Femur (tissue), 1 donor: ENCODE measurements at regions not wholly inside any gene's neighbourhood (a gene's known extent, or its start where the extent isn't known, plus 50 kb on each side); places are given as distances from the start of the nearest gene placed in this dataset.

ENCODE experiments used
- DNase-seq: peaks from one replicate; pipeline ENCODE4 v3.0.0-alpha.2; 2017

DNA sequence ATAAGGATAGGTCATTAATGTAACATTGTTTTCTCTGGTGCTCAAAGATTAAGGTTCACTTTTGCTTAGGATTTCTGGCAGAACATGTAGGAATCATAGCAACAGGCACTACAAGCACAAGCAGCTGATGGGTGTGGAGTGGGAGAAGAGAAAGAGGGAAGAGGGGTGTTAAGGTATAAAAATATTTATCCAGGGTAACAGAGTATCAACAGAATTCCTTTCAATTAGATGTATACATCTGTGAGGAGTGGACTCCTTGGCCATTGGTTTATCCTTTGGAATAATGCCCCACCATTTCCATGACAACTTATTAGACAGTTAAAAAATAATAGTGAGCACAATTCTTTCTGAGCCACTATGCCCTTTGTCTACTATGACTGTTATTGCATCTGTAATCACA lies 388.3 kb upstream of the DDHD1 start:
- DNase-seq, result no peak

DNA sequence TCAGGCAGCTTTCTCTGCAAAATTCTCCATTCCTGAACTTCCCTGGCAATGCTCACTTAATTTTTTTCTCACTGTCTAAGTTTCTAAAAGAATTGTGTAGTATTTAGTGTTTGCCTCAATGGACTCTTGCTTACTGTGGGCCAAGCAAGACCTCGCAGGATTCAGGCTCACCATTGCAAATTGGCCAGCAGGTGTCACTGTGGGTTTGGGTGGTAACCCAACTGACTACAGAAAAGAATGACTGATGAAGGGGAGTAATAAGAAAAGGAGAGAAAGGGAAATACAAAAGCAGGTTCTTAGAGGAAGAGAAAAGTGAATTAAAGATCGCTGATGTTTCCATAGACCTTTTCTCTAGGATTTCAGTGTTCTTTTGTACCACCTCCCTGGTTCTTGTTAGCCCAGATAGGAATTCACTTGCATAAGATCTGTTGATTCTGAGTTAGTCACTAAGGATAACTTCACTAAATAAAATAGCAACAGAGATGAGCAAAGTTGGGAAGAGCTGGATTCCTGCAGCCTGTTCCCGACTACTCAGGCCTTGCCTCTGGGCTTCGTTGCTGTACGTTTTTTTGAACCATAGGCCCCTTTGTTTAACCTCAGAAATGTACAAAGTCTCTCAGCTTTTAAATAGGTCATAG lies 386.5 kb upstream of the DDHD1 start:
- peak; percentile 89 for DNase-seq

GRCh38 chr14:53538316-53538881 lies 385.3 kb upstream of the DDHD1 start:
- DNase-seq, result no peak

DNA sequence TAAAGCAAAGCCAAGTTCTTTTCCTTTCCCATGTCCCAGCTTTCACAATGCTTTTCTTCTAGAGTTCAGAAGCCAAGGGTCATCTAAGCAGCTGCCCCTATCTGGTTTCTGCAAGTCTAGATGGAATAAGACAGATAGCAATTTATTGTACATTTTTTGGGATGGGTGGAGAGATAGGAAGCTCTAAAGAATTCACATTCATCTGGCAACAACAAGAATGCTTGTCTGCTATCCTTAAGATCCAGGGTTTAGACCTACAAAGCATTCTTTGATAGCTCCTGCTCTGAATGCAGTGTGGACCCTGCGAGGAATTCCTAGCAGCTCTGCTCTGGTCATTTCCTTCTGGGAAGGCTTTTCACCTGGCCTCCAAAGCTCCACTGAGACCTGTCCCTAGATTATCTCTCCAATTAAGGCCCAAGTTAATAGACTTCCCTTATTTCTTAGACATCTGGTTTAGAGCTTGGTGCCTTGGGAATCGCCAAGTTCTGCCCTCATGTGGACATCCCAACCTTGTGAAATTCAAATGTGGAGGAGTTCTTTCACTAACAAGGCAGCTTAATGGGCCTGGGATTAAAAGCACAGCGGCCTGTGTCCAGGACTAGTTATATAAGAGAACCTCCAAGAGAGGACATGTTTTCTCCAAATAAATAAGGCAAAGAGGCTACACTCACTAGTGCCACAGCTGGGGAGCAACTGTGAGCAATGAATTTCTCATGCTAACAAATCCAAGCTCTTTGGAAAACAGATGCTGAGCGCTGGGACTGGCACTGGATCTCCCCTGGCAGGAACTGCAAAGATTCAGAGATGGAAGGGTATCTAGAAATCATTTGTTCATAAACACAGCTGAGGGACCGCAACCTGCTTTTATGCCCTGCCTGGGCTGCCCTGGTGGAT lies 384.5 kb upstream of the DDHD1 start:
- DNase-seq, result peak; percentile 49

GRCh38 chr14:53536446-53536845 lies 383.3 kb upstream of the DDHD1 start:
- DNase-seq, result no peak

DNA sequence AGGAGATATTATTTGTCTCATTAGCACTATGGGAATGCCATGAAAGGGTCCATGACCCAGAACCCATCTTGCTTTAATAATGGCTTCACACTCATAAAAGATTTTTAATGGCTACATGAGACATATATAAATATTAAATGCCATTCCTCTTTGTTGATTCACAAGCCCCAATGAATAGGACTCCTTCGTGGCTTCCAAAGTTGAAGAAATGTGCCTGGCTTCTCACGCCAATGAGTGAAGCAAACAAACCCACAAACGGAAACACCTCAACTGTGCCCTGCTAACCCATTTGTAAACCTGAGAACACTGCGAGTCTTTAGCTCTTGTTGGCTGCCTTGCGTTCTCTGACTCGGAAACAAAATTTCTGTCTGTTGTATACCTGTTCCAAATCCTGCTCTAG lies 381.7 kb upstream of the DDHD1 start:
- no peak for DNase-seq

- no peak for DNase-seq
Measured at GRCh38 chr14:53533384-53533970, 380.4 kb upstream of the DDHD1 start.

GRCh38 chr14:53532853-53533252 lies 379.7 kb upstream of the DDHD1 start:
- DNase-seq, result no peak

- DNase-seq, result no peak
Measured at GRCh38 chr14:53531730-53532129, 378.6 kb upstream of the DDHD1 start.

GRCh38 chr14:53531156-53531555 lies 378.0 kb upstream of the DDHD1 start:
- DNase-seq, result no peak

- DNase-seq, result no peak
Measured at GRCh38 chr14:53529519-53529918, 376.4 kb upstream of the DDHD1 start.

GRCh38 chr14:53528185-53528671 lies 375.1 kb upstream of the DDHD1 start:
- no peak for DNase-seq

GRCh38 chr14:53526200-53526599 lies 373.1 kb upstream of the DDHD1 start:
- DNase-seq, result no peak

DNA sequence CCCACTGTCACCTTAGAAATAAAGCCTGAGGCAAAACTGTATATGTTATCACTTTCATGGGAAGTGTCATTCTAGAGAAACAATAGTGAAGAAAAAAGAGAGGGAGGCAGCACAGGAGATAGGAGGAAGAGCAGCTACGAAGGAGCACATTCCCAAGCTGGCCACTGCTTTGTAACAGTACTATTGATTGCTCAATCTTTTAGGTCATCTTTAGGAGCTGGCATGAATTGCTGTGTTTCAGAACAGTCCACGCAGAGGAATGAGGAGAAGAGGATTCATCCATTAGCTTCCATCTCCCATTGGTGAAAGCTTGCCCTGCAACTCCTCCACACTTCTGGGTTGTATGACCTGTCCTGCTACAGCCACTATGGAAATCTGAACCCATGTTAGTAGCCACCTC lies 372.5 kb upstream of the DDHD1 start:
- DNase-seq, result no peak

- DNase-seq, result no peak
Measured at GRCh38 chr14:53524391-53524790, 371.3 kb upstream of the DDHD1 start.

GRCh38 chr14:53523226-53523625 lies 370.1 kb upstream of the DDHD1 start:
- no peak for DNase-seq

- no peak for DNase-seq
Measured at GRCh38 chr14:53520078-53520928, 367.2 kb upstream of the DDHD1 start.

GRCh38 chr14:53519137-53519536 lies 366.0 kb upstream of the DDHD1 start:
- no peak for DNase-seq

GRCh38 chr14:53517270-53517960 lies 364.3 kb upstream of the DDHD1 start:
- no peak for DNase-seq

DNA sequence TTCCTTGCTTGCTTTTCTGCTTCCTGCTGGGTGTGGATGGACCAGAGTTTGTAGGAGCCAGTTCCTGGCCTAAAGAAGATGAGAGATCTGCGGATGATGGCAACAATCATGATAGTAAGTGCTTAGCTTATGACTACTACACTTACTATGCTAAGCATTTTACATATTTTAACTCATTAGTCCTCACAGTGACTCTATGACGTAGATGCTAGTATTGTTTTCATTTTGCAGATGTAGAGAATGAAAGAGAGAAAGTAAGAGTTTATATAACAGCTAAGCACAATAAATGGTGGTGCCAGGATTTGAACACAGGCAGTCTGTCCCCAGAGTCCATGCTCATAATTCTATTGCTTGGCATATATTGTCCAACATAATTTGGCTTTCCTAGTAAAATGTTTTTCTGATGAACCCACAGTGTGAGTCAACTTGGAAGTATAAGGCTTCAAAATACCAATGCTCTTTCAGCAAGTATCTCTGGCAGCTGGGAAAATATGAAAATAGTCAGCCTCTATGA lies 363.2 kb upstream of the DDHD1 start:
- no peak for DNase-seq

DNA sequence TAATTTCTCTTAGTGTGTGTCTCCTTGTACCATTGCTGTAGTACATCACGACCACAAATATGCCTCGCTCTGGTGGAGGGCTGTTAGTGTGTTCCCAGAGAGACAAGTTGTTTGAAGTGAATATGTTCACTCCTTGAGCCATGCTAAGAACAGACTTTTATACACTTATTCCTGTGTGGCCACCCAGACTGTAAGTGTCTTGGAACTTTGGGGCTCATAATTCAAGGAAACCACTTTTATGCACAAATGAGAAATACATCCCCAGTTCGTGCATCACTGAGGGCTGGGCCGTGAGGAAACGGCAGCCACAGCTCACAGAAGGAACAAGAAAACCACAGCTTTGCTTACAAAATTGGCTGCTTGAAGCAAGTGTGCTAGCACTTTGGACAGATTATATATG lies 362.2 kb upstream of the DDHD1 start:
- DNase-seq, result peak; percentile 65

DNA sequence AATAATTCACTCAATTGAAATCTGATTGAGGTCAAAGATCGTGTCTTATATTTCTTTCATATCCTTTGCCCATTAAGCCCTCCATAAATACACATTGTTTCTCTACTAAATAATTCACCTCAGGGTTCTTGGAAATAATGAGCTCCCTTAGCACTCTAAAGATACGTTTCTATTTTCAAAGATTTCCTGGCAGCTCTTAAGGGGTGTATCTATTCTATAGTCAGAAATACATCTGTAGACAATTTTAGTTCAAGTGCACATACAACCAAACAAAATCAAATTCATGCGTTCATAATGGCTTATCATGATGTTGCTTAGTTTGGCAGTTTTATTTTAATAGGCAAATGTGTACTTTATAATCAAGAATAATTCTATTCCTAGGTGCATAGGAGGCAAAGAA lies 361.1 kb upstream of the DDHD1 start:
- DNase-seq, result no peak
